NCI-H2196 treated with DMSO at 0.1 percent for 48 hours (cell line): ENCODE measurements at regions not wholly inside any gene's neighbourhood (a gene's known extent, or its start where the extent isn't known, plus 50 kb on each side); places are given as distances from the start of the nearest gene placed in this dataset.
A peak's percentile ranks its signal among the peaks of the same experiment; 100 is the strongest.

ENCODE experiments used
- DNase-seq: peaks from one replicate; lab custom pipeline; 2025; ENCODE audit not compliant: unreplicated experiment; lab: John Stamatoyannopoulos, UW

GRCh38 chr1:58861506-58861905 lies 77.7 kb upstream of the JUN start:
- no peak for DNase-seq

DNA sequence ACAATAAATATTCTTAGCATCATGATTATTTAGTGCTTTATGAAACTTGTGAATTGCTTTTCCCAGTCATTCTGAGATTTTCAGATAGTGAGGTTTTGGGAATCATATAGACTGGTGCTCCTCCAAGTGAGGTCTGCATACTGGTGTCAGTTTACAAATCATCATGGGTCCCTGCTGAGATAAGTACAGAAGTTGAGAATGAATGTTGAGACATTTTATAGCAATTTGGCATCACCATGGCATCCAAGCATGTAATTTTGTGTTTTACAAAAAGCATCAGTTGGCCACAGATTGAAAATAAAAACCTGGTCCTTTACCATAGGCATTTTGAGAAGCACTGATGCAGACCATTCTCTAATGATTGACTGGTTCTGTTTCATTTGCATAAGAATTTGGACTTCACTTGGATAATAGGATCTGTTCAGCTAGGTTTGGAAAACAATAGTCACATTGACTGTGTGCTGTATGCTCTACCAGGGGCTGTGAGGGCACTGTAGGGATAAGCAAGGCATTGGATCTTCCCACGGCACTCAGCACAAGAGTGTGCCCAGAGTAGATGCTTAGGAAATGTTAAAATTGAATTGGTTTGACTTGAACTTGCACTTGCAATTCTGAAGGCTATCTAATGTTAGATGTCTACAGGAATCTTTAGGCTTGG lies 79.0 kb upstream of the JUN start:
- no peak for DNase-seq

DNA sequence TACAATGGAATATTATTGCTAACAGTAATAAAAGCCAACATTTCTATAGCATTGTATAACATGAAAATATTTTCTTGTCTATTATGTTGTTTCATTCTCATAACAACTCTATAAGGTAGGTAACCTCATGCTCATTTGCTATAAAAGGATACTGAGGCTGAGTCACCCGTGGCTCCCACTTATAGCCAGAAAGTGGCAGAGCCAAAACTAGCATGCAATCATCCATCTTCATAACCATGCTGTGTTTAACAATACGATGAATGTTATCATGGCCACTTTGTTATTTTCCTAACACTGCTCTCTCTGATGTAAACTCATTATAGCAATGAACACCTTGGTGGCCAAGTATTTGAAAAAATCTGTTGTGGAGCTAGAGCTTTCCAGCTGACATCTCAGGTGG lies 80.8 kb upstream of the JUN start:
- no peak for DNase-seq

- DNase-seq: no peak
Measured at GRCh38 chr1:58866578-58866977, 82.7 kb upstream of the JUN start.

GRCh38 chr1:58869638-58870297 lies 85.9 kb upstream of the JUN start:
- DNase-seq: no peak

DNA sequence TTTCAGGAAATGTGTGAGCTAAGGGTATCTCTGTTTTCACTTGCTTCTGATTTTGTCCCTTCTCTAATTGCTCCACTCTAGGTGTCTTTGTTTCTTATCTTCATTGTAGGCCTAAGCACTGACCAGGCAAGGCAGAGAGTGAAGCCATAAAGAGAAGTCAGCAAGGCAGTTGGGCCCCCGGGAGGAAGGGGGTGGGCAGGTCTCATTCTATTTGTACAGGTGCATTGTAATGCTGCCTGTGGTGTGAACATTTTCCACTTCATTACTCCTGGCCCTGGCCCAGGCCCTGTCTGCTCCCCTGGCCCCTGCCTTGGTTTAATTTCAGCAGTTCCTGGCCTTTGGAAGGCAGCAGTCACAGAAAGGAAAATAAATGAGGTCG lies 86.4 kb upstream of the JUN start:
- peak; percentile 88 for DNase-seq

DNA sequence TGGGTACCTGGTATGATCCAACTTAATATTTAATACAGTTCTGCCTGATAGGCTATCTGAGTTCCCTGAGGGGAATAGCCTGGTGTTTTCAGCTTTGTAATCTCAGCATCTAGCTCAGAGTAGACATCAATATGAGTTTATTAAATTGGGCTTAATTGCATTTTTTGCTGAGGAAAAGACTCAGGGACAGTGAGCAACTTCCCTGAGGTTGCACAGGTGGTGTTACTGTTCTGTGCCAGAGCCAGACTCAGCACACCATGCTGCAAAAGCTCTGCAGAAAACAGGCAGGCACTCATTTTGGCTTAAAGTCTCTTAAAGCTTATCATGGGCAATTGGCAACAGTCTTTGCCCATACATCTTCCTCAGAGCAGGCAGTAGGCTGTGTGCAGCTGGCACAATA lies 90.5 kb upstream of the JUN start:
- DNase-seq: no peak

GRCh38 chr1:58874757-58875755 lies 91.2 kb upstream of the JUN start:
- peak; percentile 96 for DNase-seq

GRCh38 chr1:58879464-58879863 lies 95.6 kb upstream of the JUN start:
- no peak for DNase-seq

GRCh38 chr1:58880592-58880991 lies 96.7 kb upstream of the JUN start:
- DNase-seq: no peak

DNA sequence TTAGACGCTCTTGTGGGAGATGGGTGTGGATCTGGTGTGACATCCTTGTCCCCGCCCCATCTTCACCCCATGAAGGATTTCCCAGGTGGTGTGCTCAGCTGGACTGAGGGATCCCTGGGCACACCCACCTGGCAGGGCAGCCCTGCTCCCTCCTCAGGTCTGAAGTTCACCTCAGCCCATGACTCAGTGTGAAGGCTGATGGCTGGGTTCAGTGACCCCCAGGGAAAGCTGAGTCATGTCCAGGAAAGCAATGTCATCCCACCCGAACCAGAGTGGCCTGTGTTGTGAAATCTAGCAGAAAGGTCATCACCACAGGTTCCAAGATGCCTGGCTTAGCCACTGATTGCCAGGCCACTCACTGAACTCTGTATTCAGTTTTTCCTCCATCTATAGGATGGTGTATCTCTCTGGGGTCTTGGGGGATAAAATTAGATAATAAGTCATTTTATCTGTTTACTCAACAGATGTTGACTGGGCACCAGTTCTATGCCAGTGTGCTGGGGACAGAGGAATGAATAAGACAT lies 97.7 kb upstream of the JUN start:
- DNase-seq: no peak

GRCh38 chr1:58882322-58882948 lies 98.6 kb upstream of the JUN start:
- DNase-seq: no peak

GRCh38 chr1:58883037-58883887 lies 99.4 kb upstream of the JUN start:
- peak; percentile 81 for DNase-seq

- peak; percentile 57 for DNase-seq
Measured at GRCh38 chr1:58883888-58884482, 100.1 kb upstream of the JUN start.

- peak; percentile 79 for DNase-seq
Measured at GRCh38 chr1:58884706-58885661, 101.1 kb upstream of the JUN start.

GRCh38 chr1:58885998-58886397 lies 102.2 kb upstream of the JUN start:
- DNase-seq: no peak

DNA sequence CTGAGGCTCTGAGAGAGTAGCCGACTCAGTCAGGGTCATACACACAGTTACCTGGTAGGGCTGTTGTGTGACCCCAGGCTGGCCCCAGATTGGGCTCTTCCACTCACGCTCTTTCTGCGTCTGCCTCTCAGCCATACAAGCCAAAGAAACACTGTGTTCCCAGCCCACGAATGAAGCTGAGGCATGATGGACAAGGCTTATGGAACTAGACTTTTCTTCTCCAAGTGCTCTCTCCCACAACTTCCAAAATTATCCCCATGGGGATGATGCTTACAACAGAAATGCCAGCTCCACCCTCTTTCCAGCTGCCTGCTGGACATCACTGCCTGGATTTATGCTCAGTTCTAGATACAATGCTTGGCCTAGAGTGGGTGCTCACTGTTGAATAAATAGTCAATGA lies 102.8 kb upstream of the JUN start:
- DNase-seq: no peak

GRCh38 chr1:58887059-58887458 lies 103.2 kb upstream of the JUN start:
- no peak for DNase-seq

GRCh38 chr1:58888833-58889232 lies 105.0 kb upstream of the JUN start:
- DNase-seq: no peak
